Transverse colon (tissue), 4 donors: ENCODE measurements at regions not wholly inside any gene's neighbourhood (a gene's known extent, or its start where the extent isn't known, plus 50 kb on each side); places are given as distances from the start of the nearest gene placed in this dataset.

ENCODE experiments used
- EP300 ChIP-seq: sonication (generic); formaldehyde crosslinking; IDR thresholded peaks from one replicate; pipeline ENCODE4 v1.6.1; 2017; ENCODE audit warnings: antibody characterized with exemption, low read depth
- POLR2A ChIP-seq: fragments of 450-650 bp; IDR thresholded peaks from one replicate; pipeline ENCODE4 v1.6.1; 2016; ENCODE audit warnings: antibody characterized with exemption, mild to moderate bottlenecking, moderate library complexity
- POLR2AphosphoS5 ChIP-seq, 3 donors: sonication (generic); formaldehyde crosslinking; IDR thresholded peaks; one replicate each; pipeline ENCODE4 v1.6.1; 2016; ENCODE audit warnings: antibody characterized with exemption in 3 of 3
- TF ChIP-seq, protein P1 (sequence below), 5 experiments: fragments of 200-600 bp in 3 of 5; fragments of 450-650 bp in 2 of 5; sonication (generic) in 3 of 5; IDR thresholded peaks; 1 replicate in 2 of 5; 2 replicates in 3 of 5; pipeline ENCODE4 v1.5.1; 2016 to 2017; ENCODE audit warnings: antibody characterized with exemption in 5 of 5, inconsistent platforms in 3 of 5, mild to moderate bottlenecking in 2 of 5, moderate library complexity in 1 of 5

DNA sequence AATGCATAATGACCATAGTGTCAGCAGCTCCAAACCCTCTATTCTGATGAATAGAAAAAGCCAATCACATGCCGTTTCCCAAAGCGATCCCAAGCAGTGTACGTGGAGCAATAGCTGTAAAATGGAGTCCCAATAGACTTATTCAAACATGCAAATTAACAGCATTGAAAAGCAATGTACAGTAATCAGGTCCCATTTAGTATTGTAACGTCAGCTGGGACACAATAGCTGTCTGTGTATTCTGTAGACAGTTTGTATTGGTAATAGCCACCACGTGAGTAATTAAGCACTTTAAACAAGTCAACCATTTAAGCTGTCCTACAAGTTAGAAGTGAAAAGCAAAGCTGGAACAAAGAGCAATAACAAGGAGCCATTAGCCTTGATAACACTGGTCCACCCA lies 698.2 kb downstream of the PCDH17 start:
- TF ChIP-seq POLR2A (no peak), POLR2AphosphoS5 (IDR thresholded peaks at IDR 0.05) (no peak), EP300 (no peak)
- TF ChIP-seq, protein P1, sequence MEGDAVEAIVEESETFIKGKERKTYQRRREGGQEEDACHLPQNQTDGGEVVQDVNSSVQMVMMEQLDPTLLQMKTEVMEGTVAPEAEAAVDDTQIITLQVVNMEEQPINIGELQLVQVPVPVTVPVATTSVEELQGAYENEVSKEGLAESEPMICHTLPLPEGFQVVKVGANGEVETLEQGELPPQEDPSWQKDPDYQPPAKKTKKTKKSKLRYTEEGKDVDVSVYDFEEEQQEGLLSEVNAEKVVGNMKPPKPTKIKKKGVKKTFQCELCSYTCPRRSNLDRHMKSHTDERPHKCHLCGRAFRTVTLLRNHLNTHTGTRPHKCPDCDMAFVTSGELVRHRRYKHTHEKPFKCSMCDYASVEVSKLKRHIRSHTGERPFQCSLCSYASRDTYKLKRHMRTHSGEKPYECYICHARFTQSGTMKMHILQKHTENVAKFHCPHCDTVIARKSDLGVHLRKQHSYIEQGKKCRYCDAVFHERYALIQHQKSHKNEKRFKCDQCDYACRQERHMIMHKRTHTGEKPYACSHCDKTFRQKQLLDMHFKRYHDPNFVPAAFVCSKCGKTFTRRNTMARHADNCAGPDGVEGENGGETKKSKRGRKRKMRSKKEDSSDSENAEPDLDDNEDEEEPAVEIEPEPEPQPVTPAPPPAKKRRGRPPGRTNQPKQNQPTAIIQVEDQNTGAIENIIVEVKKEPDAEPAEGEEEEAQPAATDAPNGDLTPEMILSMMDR (IDR thresholded peaks at IDR 0.05) = no peak
